Spleen (tissue), 7 donors: ENCODE measurements at regions not wholly inside any gene's neighbourhood (a gene's known extent, or its start where the extent isn't known, plus 50 kb on each side); places are given as distances from the start of the nearest gene placed in this dataset.

Source experiments
- CTCF ChIP-seq, 11 experiments: fragments of 200-600 bp in 7 of 11; fragments of 450-650 bp in 4 of 11; sonication (generic) in 4 of 11; IDR thresholded peaks in 8 of 11; conservative IDR thresholded peaks in 3 of 11; 1 replicate in 7 of 11; 2 replicates in 4 of 11; pipeline versions ENCODE4 v1.4.0 to v1.8.0; 2016 to 2021; ENCODE audit warnings: antibody characterized with exemption in 11 of 11, inconsistent platforms in 4 of 11, mild to moderate bottlenecking in 1 of 11
- POLR2A ChIP-seq, 3 donors: fragments of 450-650 bp; IDR thresholded peaks; one replicate each; pipeline ENCODE4 v1.5.1; 2017; ENCODE audit warnings: antibody characterized with exemption in 3 of 3, mild to moderate bottlenecking in 1 of 3
- POLR2AphosphoS5 ChIP-seq, 3 donors: sonication (generic); formaldehyde crosslinking; IDR thresholded peaks; one replicate each; pipeline ENCODE4 v1.5.1; 2017; ENCODE audit warnings: antibody characterized with exemption in 3 of 3
- donor health status: DM: no; HTN: no; CAD: no; lungs with moderate emphysema.
- donor health status: DM: no; HTN: no; CAD: no.
- donor health status: DM: no; HTN: no; CAD: no.

GRCh38 chr16:22751685-22752084, 62.3 kb upstream of the HS3ST2 start:
- TF ChIP-seq POLR2A (IDR thresholded peaks at IDR 0.05) (no peak), CTCF (IDR thresholded peaks at IDR 0.05 in 8 of 11, conservative IDR thresholded peaks at IDR 0.05 in 3 of 11) (no peak), POLR2AphosphoS5 (IDR thresholded peaks at IDR 0.05) (no peak)
